Panc1 (cell line): ENCODE measurements at regions not wholly inside any gene's neighbourhood (a gene's known extent, or its start where the extent isn't known, plus 50 kb on each side); places are given as distances from the start of the nearest gene placed in this dataset.
"Not testable (repeated sequence)": the region's sequence is repeated elsewhere in the genome, so short reads cannot be mapped to it uniquely, and the experiment has no call there.

Experiments used
- CTCF ChIP-seq: fragments of 450-650 bp; IDR thresholded peaks from 2 replicates; pipeline ENCODE4 v1.5.1; 2017; ENCODE audit warnings: mild to moderate bottlenecking
- POLR2AphosphoS5 ChIP-seq: IDR thresholded peaks from 2 replicates; pipeline ENCODE4 v1.6.1; 2012; ENCODE audit warnings: mild to moderate bottlenecking, low read depth, low read length, moderate library complexity
- REST ChIP-seq, 2 experiments: IDR thresholded peaks; 2 replicates each; pipeline ENCODE4 v1.6.1; 2011 to 2012; ENCODE audit warnings: low read depth in 2 of 2, control low read depth in 1 of 2, low read length in 1 of 2, mild to moderate bottlenecking in 1 of 2, moderate library complexity in 1 of 2; ENCODE audit not compliant: insufficient read depth in 1 of 2
- SIN3A ChIP-seq: IDR thresholded peaks from 2 replicates; pipeline ENCODE4 v1.6.1; 2012; ENCODE audit warnings: low read depth, mild to moderate bottlenecking, low read length, moderate library complexity, borderline replicate concordance; ENCODE audit not compliant: insufficient read depth
- TCF7L2 ChIP-seq: IDR thresholded peaks from 2 replicates; pipeline ENCODE4 v1.6.1; 2011; ENCODE audit warnings: mild to moderate bottlenecking, low read depth, low read length, inconsistent platforms

- TF ChIP-seq TCF7L2; CTCF; POLR2AphosphoS5; REST (IDR thresholded peaks at IDR 0.05; ENCODE audit: insufficient read depth in 1 of 2, low read depth in 2 of 2, low read length in 1 of 2); SIN3A: not testable (repeated sequence)
These were observed 341.4 kb downstream of the ADGRD1 start for GRCh38 chr12:131295117-131295516.
